ENCODE measurements at regions not wholly inside any gene's neighbourhood (a gene's known extent, or its start where the extent isn't known, plus 50 kb on each side); places are given as distances from the start of the nearest gene placed in this dataset.

DNA sequence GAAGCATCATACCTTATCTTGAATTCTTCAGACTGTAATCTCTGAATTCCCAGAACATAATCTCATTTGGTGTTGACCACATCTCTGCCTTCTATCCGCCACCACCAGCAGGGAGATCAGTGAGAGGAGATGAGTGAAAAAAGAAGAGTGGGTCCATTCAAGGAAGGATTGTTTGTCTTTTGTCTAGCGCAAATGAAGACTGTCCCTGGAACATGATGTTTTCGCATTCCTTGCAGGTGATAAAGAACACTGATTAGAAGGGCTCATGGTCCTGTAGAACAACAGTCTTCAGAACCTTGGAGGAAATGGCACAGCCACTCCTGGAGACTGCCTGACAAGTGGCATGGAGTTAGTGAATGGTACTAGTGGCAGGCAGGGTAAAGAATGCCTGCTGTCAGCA is 869.6 kb downstream of the JRKL start:
- Histone ChIP-seq H4K20me1 (ENCODE audit: insufficient read depth, low read length) (no peaks in the 10 kb centered on the region), H3K14ac (replicated peaks; ENCODE audit: low read depth, low read length) (no peak overlapping the region), H4K8ac (ENCODE audit: low read depth in 2 of 2, low read length in 2 of 2) (no peak overlapping the region), H2BK20ac (ENCODE audit: low read depth, low read length) (no peak overlapping the region), H3K23ac (ENCODE audit: low read depth, low read length) (no peak overlapping the region), H3K79me1 (ENCODE audit: low read depth in 1 of 2, low read length in 2 of 2) (no peaks in the 10 kb centered on the region), H3K4me3 (ENCODE audit: insufficient read depth, low read depth, low read length) (no peak overlapping the region), H3K36me3 (ENCODE audit: control insufficient read depth, insufficient read depth, low read length) (no peaks in the 10 kb centered on the region), H2BK15ac (ENCODE audit: low read depth, low read length) (no peak overlapping the region), H2BK5ac (ENCODE audit: low read depth, low read length, poor library complexity, severe bottlenecking) (no peak overlapping the region), H2BK120ac (ENCODE audit: low read depth, low read length) (no peak overlapping the region), H3K4me1 (ENCODE audit: control insufficient read depth, insufficient read depth, low read length) (no peaks in the 10 kb centered on the region), H3K9me3 (ENCODE audit: control insufficient read depth, insufficient read depth, low read length) (peaks cover 7% of the 10 kb centered on the region), H3K56ac (ENCODE audit: extremely low read depth, insufficient read depth, low read length) (no peak overlapping the region), H2AK5ac (ENCODE audit: low read depth, low read length) (no peak overlapping the region), H4K91ac (ENCODE audit: insufficient read depth, low read depth, low read length) (no peak overlapping the region), H4K5ac (ENCODE audit: low read depth, low read length) (no peak overlapping the region), H2AK9ac (replicated peaks; ENCODE audit: low read depth, low read length, poor library complexity) (no peak overlapping the region), H2AFZ (replicated peaks; ENCODE audit: low read length, poor library complexity) (no peak overlapping the region), H3K4ac (ENCODE audit: low read depth, low read length) (no peak overlapping the region), H3K4me2 (ENCODE audit: low read depth, low read length) (no peak overlapping the region), H3K27ac (ENCODE audit: insufficient read depth, low read length) (no peak overlapping the region), H3K18ac (ENCODE audit: low read depth, low read length) (no peak overlapping the region), H3K9me1 (ENCODE audit: insufficient read depth, low read length) (no peaks in the 10 kb centered on the region), H3K9ac (ENCODE audit: low read depth, low read length) (no peak overlapping the region), H3K27me3 (ENCODE audit: control insufficient read depth, insufficient read depth, low read length) (no peaks in the 10 kb centered on the region)
- DNase-seq = no peak
- TF ChIP-seq BHLHE40 (IDR thresholded peaks at IDR 0.05; ENCODE audit: low read depth, low read length) = no peak
- no peak for TF ChIP-seq POLR2A (IDR thresholded peaks at IDR 0.05; ENCODE audit: low read depth, low read length)
- no peak for TF ChIP-seq MAFK (IDR thresholded peaks at IDR 0.05; ENCODE audit: low read depth, low read length)
- TF ChIP-seq CEBPB (IDR thresholded peaks at IDR 0.05; ENCODE audit: low read depth, low read length) = no peak
- no peak for TF ChIP-seq RCOR1 (IDR thresholded peaks at IDR 0.05; ENCODE audit: insufficient replicate concordance, low read length)
- TF ChIP-seq MXI1 (IDR thresholded peaks at IDR 0.05; ENCODE audit: borderline replicate concordance, low read depth, low read length) = no peak
- TF ChIP-seq, protein P1, sequence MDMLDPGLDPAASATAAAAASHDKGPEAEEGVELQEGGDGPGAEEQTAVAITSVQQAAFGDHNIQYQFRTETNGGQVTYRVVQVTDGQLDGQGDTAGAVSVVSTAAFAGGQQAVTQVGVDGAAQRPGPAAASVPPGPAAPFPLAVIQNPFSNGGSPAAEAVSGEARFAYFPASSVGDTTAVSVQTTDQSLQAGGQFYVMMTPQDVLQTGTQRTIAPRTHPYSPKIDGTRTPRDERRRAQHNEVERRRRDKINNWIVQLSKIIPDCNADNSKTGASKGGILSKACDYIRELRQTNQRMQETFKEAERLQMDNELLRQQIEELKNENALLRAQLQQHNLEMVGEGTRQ (IDR thresholded peaks at IDR 0.05; ENCODE audit: low read depth, low read length) = no peak
- no peak for TF ChIP-seq CHD1 (IDR thresholded peaks at IDR 0.05; ENCODE audit: low read depth, low read length)
- no peak for TF ChIP-seq ELK1 (IDR thresholded peaks at IDR 0.05; ENCODE audit: borderline replicate concordance, low read depth, low read length)
- no peak for TF ChIP-seq MAZ (IDR thresholded peaks at IDR 0.05; ENCODE audit: borderline replicate concordance, low read depth, low read length)
- no peak for TF ChIP-seq FOS (IDR thresholded peaks at IDR 0.05; ENCODE audit: low read depth, low read length)
- TF ChIP-seq NFE2L2 (IDR thresholded peaks at IDR 0.05; ENCODE audit: low read depth, low read length) = no peak
- no peak for TF ChIP-seq SMC3 (IDR thresholded peaks at IDR 0.05; ENCODE audit: low read depth, low read length)
- TF ChIP-seq CTCF (conservative IDR thresholded peaks at IDR 0.05; ENCODE audit: low read depth, low read length) = no peak
- TF ChIP-seq RAD21 (IDR thresholded peaks at IDR 0.05; ENCODE audit: low read length) = no peak
- no peak for TF ChIP-seq RFX5 (IDR thresholded peaks at IDR 0.05; ENCODE audit: low read depth, low read length)
- POLR2A ChIA-PET (ENCODE audit: unreplicated experiment) = no interaction called here
- CTCF ChIA-PET = no interaction called here
- dilution Hi-C loops (cut with HindIII; ENCODE audit: low sequenced_read_pairs, unreplicated experiment) (no loop called here), in situ Hi-C loops (cut with MboI; ENCODE audit: low sequenced_read_pairs) (no loop called here), intact Hi-C loops (cut with micrococcal nuclease) (no loop called here)
- BruUV-seq (replicated peaks) = no TSS peak
- no peak for ATAC-seq (ENCODE audit: low read depth)
- no CpG with 5 or more reads among the region's 3 CpGs for WGBS, 2 experiments (ENCODE audit: extremely low coverage in 2 of 2, insufficient read length in 1 of 2)

Data from IMR-90 (cell line).